ENCODE measurements at regions not wholly inside any gene's neighbourhood (a gene's known extent, or its start where the extent isn't known, plus 50 kb on each side); places are given as distances from the start of the nearest gene placed in this dataset.

DNA sequence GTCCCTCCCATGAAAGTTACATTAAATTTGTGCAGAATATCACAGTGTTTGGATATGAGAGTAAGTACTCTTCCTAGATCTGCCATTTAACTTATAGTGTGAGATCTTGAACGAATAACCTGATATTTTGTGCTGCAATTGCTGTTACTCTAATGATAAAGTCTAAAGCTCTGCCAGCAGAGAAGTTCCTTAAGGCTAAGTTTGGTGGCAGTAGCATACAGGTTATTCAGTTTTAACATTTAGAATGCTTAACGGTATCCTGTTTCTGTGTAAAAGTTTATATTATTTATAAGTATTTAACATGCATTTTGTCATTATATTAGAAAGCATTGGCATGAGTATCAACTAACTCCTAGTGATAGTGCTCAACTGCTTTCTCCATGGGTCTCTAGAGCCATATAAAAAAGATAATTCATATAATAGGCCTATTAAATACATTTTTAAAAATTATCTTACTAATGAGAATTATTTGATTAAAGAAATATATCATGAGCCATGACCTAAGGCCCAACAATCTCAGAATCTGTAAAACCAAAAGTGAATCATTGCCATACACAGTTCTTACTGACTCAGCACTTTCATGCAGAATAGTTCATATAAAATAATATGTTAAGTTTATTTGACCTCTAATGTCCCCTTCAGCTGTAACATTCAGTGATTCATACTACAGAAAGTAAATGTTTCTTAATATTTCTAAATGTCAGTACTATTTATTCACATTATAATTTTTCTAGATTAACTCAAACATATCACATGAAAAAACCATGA lies 1058.6 kb downstream of the TRHDE start:
- TF ChIP-seq, protein P1, sequence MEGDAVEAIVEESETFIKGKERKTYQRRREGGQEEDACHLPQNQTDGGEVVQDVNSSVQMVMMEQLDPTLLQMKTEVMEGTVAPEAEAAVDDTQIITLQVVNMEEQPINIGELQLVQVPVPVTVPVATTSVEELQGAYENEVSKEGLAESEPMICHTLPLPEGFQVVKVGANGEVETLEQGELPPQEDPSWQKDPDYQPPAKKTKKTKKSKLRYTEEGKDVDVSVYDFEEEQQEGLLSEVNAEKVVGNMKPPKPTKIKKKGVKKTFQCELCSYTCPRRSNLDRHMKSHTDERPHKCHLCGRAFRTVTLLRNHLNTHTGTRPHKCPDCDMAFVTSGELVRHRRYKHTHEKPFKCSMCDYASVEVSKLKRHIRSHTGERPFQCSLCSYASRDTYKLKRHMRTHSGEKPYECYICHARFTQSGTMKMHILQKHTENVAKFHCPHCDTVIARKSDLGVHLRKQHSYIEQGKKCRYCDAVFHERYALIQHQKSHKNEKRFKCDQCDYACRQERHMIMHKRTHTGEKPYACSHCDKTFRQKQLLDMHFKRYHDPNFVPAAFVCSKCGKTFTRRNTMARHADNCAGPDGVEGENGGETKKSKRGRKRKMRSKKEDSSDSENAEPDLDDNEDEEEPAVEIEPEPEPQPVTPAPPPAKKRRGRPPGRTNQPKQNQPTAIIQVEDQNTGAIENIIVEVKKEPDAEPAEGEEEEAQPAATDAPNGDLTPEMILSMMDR (IDR thresholded peaks at IDR 0.05) = no peak
- TF ChIP-seq POLR2A (IDR thresholded peaks at IDR 0.05) = no peak
